EL (cell line): ENCODE measurements at regions not wholly inside any gene's neighbourhood (a gene's known extent, or its start where the extent isn't known, plus 50 kb on each side); places are given as distances from the start of the nearest gene placed in this dataset.
A peak's percentile ranks its signal among the peaks of the same experiment; 100 is the strongest.

Source experiments
- DNase-seq: peaks from one replicate; pipeline ENCODE4 v3.0.0-alpha.2; 2016

GRCh38 chr18:24678107-24678506, 217.7 kb downstream of the HRH4 start:
- DNase-seq: no peak

DNA sequence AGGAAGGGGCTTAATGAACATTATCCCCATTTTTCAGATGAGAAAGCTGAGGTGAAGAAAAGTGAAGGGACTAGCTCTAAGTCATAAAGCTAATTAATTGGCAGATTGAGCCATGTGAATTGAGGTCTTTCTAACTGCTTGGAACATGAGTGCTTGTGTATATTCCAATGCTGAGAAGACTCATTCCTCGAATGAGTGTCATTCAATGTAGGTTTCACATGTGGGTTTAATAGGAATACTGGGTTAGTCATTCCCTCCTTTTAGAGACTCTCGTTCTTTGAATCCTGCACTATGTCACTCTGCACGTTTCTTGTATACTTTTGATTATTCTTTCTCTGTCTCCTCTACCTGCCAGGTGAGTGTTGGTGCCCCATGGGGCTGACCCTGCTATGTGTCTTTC, 218.2 kb downstream of the HRH4 start:
- DNase-seq: no peak

DNA sequence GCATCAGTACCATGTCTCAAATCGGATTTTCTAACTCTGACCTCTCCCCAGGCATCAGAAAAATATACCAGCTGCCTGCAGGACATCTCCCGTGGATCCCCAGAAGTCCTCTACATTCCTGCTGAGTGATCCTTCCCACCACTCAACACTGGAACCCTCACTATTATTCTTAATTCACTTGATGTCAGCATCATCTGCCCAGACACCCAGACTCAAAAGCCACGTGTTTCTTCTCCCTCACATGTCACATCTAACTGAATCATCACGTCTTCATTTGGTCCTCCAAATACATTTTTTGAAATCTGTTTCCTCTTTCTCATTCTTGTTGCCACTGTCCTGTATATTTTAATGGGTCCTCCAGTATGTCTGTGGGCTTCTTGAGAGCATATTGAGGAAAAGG, 218.6 kb downstream of the HRH4 start:
- DNase-seq: no peak

DNA sequence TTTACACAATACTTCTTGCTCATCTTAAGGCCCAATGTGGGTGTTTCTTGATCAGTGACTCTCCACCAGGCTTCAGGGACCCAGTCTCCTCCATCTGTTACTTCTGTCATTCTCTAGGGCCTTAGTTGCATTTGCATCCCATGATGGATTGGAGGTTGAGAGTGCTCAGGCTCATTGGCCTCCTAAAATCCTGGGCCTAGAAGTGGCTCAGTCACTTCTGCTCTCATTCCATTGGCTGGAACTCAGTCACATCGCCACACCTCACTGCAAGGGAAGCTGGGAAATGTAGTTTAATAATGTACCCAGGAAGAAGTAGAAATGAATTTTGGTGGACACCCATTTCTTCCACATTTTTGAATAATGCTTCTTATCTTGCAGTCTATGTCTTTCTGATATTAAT, 223.5 kb downstream of the HRH4 start:
- no peak for DNase-seq

DNA sequence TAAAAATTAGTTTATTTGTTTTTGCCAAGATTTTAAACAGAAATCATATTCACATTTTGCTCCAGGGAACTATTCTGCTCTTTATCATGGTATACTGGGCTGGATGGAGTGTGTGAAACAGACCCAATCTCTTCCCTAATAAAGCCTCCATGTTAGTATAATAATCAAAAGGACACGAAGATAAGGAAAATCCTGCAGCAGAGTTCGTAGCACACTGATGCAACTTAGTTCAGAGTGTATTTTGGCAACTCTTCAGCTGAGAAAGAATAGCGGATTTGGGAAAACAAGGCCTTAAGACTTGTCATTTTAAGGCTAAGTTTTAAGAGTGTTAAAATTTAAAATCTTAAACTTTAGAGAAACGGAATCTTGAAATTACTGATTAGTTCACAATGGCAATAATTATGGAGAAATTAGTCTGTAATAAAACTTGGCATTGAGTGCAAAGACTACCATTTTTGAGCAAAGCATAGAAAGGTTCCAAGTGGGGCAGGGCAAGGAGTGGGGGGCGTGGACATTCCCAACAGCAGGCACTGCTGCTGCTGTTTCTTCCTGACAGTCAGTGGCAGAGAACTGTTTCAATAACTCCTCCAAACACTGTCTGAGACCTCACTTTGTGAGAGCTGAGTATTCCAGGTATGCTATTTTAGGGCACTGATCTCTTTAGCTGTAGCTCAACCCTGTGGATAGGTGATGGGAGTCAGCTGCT, 225.0 kb downstream of the HRH4 start:
- no peak for DNase-seq

DNA sequence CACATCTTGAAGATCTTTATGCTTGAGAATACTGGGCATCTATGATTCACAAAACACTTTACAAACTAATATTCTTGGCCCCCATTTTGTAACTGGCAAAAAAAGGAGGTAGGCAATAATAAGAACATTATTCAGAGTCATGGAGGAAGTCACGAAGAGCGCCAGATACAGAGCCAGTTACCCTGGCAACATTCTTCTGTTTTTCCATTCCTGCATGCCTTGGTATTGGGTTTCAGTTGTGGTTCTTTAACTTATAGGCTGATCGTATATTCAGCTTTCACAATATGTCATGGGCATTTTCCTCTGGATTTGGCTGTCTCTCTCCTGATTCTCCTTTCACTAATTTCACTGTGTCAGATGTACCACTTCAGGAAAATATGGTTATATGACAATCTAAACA, 234.7 kb downstream of the HRH4 start:
- no peak for DNase-seq

DNA sequence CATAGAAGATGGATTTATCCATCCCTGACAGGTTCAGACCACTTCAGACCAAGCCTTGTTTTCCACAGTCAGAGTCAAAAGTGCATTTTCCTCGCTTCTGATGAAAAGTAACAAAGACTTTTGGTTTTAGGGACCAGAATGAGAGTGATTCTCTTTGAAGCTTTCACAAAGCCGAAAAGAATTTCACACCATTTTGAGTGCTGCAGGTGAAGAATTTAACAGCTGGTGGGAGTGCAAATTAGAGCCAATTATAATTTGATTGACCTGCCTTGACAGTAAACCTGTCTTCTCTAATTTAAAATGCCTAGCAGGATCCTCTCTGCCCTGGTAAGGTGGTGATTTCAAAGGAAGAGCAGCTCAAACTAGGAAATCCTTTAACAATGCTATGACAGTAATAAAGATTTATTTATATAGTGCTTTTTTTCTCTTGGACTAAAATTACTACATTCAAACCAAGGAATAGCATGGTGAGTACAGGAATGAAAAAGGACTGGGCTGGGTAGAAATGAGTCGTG, 241.6 kb downstream of the HRH4 start:
- DNase-seq: no peak

GRCh38 chr18:24703316-24703715, 242.9 kb downstream of the HRH4 start:
- DNase-seq: no peak

- peak; percentile 45 for DNase-seq
These were observed 244.7 kb downstream of the HRH4 start for GRCh38 chr18:24704946-24705630.

DNA sequence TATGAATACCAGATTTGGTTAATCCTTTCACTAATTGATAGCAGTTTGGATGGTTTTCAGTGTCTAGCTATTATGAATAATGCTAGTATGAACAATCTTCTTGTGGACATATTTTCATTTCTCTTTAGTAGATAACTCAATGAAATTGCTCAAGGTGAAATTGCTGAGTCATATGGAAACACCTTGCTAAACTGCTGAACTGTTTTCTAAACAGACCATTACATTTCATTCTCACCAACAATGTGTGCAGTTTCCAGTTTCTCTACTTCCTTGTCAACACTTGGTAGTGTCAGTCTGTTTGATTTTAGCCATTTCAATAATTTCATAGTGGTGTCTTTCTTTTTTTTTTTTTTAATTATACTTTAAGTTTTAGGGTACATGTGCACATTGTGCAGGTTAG, 250.0 kb downstream of the HRH4 start:
- no peak for DNase-seq

DNA sequence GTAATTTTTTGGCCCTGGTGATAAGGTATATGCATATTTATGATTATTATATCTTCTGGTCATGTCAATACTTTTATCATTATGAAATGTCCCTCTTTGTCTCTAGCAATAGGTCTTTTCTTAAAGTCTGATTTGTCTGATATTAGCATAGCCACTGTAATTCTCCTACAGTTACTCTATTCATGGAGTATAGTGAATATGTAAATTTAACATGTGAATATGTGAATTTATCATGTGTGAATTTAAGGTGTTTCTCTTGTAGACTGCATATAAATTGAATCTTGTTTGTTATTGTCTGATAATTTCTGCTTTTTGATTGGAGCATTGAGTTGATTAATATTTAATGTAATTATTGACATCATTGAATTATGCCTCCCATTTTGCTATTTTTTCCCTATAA, 259.4 kb downstream of the HRH4 start:
- DNase-seq: no peak

DNA sequence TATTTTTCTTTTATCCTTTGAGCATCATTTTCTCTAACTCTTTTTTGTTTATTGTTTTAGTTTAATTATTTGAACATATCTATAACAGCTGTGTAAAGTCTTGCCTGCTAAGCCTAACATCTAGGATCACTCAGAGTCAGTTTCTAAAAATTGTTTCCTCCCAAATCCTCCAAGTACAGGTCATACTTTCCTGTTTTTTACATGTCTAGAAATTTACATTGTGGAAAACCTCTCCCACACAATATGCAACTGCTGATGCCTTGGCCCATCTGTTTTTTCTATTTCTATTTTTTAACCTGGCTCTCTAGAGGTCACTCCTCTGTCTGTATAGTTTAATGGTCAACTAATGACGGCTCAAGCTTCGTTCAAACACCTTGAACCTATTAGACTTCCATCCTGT, 261.0 kb downstream of the HRH4 start:
- DNase-seq: no peak

- DNase-seq: no peak
These were observed 265.4 kb downstream of the HRH4 start for GRCh38 chr18:24725644-24726415.

GRCh38 chr18:24726727-24727492, 266.5 kb downstream of the HRH4 start:
- DNase-seq: peak; percentile 70

GRCh38 chr18:24727685-24728084, 267.2 kb downstream of the HRH4 start:
- DNase-seq: no peak

- DNase-seq: no peak
These were observed 270.7 kb downstream of the HRH4 start for GRCh38 chr18:24731158-24731557.

DNA sequence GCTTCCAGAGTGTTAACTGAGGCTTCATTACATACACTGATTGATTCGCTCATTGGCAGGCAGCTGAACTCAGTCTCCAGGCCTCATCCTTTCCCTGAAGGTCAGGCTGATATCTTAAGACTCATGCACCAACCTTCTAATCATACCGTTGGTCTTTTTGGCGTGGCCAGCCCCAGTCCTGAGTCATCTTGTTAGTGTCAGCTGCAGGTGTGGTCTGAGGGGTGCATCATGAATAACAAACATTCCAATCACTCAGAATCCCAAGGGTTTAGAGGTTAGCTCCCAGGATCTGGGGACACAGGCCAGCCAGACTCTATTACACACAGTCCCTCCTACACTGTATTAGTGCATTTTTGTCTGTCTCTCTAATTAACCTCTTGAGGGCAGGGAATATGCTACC, 271.5 kb downstream of the HRH4 start:
- peak; percentile 6 for DNase-seq

DNA sequence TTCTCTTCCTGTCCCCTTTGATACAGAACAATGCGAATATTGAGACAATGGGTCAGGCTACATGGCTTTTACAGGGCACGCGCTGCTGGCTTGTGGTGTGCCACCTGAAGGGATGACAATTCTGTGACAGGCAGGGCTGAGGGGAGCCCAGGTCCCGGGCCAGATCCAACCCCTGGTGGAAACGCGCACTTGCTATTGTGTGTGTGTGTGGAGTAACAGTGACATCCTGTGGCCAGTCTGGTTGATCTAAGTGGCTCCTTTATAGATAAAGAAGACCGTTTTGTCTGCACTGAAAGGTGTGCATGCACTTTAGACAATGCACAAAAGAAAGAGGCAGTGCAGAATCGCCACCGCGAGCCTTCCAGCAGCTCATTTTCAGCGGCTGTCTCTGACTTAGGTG, 273.6 kb downstream of the HRH4 start:
- no peak for DNase-seq

DNA sequence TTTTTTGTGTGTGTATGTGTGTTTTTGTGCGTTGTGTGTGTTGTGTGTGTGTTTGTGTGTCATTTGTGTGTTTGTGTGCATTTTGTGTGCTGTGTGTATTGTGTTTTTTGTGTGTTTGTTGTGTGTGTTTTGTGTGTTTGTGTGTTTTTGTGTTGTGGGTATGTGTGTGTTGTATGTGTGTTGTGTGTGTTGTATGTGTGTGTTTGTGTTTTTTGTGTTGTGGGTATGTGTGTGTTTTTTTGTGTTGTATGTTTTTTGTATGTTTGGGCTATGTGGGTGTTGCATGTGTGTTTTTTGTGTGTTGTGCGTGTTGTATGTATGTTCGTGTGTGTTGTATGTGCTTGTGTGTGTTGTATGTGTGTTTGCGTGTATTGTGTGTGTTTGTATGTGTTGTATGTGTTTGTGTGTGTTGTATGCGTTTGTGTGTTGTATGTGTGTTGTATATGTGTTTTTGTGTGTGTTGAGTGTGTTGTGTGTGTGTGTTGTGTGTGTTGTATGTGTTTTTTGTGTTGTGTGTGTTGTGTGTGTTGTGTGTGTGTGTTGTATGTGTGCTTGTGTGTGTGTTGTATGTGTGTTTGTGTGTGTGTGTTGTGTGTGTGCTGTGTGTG, 275.3 kb downstream of the HRH4 start:
- no peak for DNase-seq

DNA sequence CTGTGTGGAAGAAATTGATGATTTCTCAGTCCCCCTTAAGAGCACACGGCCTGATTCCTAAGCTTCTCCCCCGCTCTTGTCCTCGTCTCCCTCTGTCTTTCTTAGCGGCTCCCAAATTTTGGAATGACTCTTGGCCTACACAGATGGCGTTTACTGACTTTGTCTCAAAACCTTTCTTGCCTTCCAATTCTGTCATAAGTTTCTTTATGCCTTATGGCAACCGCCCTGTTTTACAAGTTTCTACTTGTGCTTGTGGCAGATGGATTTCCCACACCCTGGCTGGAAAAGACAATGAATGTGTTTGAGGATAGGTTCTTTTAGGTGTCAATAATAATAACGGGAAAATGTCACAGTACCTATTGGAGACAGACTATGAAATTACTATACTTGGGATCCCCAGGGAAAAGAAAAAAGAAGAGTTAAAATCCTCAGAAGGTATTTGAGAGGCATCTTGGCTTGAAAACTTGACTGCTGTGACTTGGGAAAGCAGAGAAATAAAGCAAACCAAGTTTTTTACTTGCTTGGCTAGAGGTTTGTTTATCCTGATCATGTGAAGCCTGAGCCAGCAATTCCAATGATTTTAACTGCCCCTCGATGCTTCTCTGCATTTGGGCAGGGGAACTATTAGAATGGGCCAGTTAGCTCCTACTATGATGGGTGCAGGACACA, 276.4 kb downstream of the HRH4 start:
- no peak for DNase-seq

GRCh38 chr18:24740829-24741228, 280.4 kb downstream of the HRH4 start:
- DNase-seq: no peak

GRCh38 chr18:24741321-24741720, 280.9 kb downstream of the HRH4 start:
- no peak for DNase-seq
